ENCODE measurements at regions not wholly inside any gene's neighbourhood (a gene's known extent, or its start where the extent isn't known, plus 50 kb on each side); places are given as distances from the start of the nearest gene placed in this dataset.

- TF ChIP-seq CTCF (CRISPR knock-in tag; IDR thresholded peaks at IDR 0.05) (no peak), NR2F2 (IDR thresholded peaks at IDR 0.05; ENCODE audit: borderline replicate concordance, low read depth) (no peak), ZNF275 (CRISPR knock-in tag; IDR thresholded peaks at IDR 0.05; ENCODE audit: borderline replicate concordance) (no peak), ZBTB37 (CRISPR knock-in tag; IDR thresholded peaks at IDR 0.05) (no peak), YY1 (IDR thresholded peaks at IDR 0.05; ENCODE audit: insufficient read depth, insufficient replicate concordance, low read depth, low read length) (no peak), ZNF407 (CRISPR knock-in tag; IDR thresholded peaks at IDR 0.05; ENCODE audit: not compliant biosample characterization) (no peak), HOXA5 (CRISPR knock-in tag; IDR thresholded peaks at IDR 0.05) (no peak), EZH2 (conservative IDR thresholded peaks at IDR 0.05; ENCODE audit: low read depth, low read length) (no peak), ZNF800 (CRISPR knock-in tag; IDR thresholded peaks at IDR 0.05) (no peak)
These were observed 205.9 kb downstream of the ACKR3 start for GRCh38 chr2:236775511-236775910.

Measured in HepG2 (cell line).